Suppressor macrophage treated with lipopolysaccharide for 1 hour (primary cell): ENCODE measurements at regions not wholly inside any gene's neighbourhood (a gene's known extent, or its start where the extent isn't known, plus 50 kb on each side); places are given as distances from the start of the nearest gene placed in this dataset.

Source experiments
- DNase-seq, 3 donors: peaks; one replicate each; pipeline ENCODE4 v3.0.0-alpha.2; 2020 to 2022

- no peak for DNase-seq
Observed at GRCh38 chr21:28447462-28447861, 545.2 kb downstream of the LTN1 start.

DNA sequence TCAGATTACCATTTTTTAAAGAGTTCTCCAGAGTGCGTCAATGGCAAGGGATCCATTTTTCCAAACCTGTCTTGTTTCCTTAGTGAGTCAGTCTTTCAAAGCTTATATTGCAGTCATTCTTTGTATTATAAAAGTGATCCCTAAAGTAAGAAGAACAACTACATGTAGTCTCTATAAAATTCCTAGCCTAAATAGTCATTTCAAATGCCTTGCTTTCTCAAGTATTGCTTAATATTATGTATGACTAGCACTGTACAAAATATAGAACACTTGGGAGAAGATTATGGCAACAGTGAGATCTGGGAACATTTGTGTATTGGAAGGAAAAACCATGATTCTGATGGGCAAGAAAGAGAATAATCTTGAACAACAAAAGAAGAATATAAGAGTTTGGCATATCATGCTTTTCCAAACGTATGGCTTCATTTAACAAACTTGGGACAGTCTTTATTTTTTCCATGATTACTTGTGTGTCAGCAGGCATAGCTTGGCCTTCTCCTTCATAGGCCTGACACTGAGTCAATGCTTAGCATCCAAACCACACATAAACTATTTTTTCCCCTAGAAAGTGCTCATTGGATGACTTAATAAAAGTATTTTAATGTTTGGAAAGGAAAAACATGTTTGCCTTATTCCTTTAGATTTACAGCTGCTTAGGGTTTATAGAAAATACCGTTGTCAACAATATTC, 547.4 kb downstream of the LTN1 start:
- no peak for DNase-seq

DNA sequence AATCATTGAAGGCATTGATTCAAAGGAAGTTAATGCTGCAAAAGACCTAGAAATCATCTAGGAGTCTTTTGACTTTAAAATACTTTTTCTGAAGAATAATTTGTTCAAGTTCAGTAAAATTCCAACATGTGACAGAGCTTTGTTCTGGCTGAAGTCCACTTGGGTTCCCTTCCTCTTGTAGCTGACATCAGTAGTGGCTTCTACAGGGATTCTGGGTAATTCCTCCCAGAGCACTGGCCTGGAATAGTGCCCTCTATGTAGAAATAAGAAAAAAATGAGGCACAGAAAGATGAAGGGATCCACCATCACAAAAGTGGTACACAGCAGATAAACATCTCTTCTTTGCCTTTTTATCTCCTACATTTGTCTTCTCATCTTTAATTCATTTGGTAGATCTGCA, 548.1 kb downstream of the LTN1 start:
- DNase-seq, result no peak

DNA sequence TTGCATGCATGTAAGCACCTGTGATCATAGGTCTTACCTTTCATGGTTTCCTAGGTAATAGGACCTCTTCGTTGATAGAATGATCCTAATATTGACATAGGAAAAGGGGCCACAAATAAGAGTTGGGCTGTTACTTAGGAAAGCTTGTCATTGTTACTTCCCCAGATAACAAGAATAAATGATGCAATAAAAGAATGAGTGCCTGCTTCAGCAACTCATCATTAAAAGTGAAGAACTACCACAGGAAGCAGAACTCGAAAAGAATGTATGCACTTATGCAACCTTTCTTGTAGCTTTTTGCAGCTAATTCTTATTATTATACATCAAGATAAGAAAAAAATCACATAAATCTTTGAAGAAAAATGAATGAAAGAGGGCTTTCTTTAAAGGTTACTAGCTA, 548.6 kb downstream of the LTN1 start:
- no peak for DNase-seq

GRCh38 chr21:28442624-28443023, 550.1 kb downstream of the LTN1 start:
- no peak for DNase-seq

- no peak for DNase-seq
Observed at GRCh38 chr21:28442085-28442484, 550.6 kb downstream of the LTN1 start.

DNA sequence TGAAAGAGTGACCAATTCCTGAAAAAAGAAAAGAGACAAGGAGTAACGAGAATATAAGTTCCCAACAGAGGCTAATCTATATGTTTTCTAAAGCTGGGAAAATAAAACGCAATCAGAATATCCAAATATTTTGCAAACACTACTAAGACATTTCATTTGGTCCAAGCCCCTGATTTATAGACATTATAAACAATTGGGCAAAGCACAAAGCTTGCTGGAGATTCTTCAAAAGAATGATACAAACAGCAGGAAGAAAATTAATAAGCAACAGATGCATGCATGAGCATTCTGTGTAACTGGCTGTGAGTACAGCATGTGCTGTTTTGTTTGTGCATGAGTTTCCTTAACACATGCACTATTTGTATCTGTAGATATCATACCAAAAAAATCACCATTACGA, 552.9 kb downstream of the LTN1 start:
- no peak for DNase-seq

GRCh38 chr21:28439251-28439650, 553.4 kb downstream of the LTN1 start:
- no peak for DNase-seq

GRCh38 chr21:28437061-28437460, 555.6 kb downstream of the LTN1 start:
- no peak for DNase-seq

GRCh38 chr21:28436286-28436932, 556.3 kb downstream of the LTN1 start:
- DNase-seq, result no peak

- no peak for DNase-seq
Observed at GRCh38 chr21:28431527-28432200, 561.0 kb downstream of the LTN1 start.

DNA sequence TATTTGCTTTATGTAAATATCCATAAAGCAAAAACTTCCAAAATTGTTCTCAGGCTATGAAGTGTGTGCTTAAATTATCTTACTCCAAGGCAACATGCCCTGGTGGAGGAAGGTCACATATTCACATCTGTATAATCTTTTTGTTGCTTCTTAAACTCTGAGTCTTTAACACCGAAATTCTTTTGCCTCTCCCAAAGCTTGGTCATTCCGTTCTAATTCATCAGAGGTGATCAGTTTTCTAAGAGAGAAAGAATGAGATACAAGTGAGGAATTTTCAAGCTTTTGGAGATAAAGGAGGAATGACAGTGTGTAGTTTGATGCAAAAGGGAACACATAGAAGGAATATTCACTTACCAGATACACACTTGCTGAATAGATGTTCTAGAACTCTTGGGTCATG, 561.7 kb downstream of the LTN1 start:
- no peak for DNase-seq

DNA sequence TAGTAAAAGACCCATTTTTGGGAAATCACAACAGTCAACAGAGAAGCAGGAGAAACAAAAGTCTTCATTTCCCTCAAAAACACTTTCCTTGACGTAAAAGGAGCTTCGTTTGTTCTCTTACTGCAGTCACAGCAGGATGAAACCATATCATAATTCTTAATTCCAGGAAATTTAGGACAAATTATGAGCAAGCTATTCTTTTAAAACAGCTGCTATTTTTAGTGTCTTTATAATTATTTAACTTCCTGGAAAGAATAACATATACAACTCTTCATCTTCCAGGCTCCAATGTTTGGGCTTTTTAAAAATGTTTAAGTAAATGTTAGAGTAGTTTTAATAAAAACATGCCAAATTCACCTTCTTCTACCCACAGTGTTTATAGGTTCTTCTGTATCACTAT, 563.5 kb downstream of the LTN1 start:
- DNase-seq, result no peak

DNA sequence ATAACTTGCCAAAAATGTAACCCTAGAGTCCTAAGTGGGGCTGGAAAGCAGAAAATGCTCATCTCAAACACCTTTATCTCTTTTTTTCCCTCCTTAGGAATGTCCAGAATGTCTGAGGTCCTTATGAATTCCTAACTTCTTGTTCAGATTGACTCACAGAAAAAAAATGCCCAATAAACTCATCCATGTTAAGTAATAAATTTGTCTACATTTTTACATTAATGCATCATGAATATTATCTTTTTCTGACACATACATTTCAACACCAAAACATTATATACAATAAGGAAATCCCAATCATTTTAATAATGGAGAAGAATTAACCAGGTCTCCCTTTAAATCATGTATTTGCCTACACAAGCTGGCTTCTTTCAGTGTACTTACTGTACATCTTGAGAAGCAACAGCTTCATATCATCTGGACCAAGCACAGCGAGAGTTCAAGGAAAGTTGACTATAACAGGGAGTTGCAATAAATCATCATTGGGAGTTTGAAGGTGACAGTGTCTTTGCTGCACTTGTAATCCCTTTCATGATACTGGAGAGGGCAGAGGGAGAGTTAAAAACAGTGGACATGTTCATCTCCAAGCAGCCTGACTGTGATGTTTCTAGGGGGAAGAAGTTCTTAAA, 565.2 kb downstream of the LTN1 start:
- DNase-seq, result no peak

DNA sequence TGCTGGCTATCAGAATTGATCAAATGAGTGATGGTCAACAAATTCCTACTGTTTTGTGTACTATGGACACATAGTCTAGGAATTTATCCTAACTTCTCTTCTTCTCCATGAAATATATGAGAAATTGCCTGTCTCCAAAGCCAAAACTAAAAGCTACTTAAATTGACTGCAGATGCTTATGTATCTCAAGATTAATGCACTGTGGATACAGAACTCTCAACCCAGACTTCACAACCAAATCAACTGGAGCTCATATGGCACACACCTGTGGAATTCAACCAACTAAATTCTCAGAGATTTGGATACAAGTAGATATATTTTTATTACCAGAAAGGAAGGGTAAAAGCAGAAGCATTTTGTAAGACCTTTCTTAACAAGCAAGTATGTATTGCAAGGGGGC, 566.1 kb downstream of the LTN1 start:
- no peak for DNase-seq

- DNase-seq, result no peak
Observed at GRCh38 chr21:28423521-28424190, 569.0 kb downstream of the LTN1 start.

GRCh38 chr21:28421716-28422524, 570.8 kb downstream of the LTN1 start:
- DNase-seq, result no peak

DNA sequence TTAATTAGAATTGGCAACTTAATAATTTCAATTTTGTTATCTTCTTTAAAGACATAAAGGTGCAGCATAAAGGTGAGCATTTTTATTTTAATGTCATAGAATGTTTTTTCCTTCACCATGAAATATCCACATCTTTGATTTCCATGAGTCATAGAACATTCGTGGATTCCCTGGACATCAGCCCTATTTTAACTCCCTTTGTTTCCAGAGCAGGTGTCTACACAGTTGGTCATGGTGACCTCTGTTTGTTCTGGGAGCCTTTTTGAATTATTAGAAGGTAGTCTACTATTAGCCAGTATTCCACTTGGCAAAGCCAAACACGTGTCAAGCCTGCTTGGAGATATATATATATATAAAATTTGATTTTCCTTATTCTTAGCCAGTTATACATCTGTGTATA, 572.9 kb downstream of the LTN1 start:
- no peak for DNase-seq

- DNase-seq, result no peak
Observed at GRCh38 chr21:28418726-28419514, 573.8 kb downstream of the LTN1 start.

GRCh38 chr21:28410256-28410655, 582.4 kb downstream of the LTN1 start:
- peak; percentile 50 to 75 (median 62) for DNase-seq

DNA sequence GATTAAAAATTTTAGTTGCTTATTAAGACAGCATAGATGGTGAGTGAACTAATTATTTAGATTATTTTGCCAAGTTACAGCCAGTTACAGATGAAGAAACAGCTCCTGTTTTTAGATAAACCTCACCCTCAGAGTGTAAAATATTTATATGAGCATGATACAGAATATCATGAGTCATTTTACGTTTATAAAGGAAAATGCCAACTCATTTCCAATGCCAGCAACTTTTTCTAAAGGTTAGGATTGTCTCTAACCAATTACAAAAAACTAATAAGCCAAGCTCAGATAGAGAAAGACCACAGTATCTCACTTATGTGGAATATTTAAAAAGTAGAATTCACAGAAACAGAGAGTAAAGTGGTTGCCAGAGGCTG, 590.1 kb downstream of the LTN1 start:
- DNase-seq, result no peak

DNA sequence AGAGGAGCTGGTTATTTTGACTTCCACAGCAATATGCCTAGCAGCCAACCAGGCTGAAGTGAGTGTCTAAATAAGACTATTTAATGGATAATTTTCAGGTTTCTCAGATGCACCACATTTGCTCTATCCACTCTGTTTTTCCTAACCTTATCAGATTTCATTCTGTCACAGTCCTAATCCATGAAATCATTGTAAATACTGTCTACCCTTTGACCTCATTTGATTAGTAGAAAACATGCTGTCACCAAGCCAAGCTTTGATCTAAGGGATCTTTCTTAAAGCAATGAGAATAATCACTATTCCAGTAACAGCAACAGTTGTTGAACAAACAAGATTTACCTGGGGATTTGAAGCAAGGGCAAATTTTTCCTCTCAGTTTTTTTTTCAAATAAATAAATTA, 595.6 kb downstream of the LTN1 start:
- no peak for DNase-seq
